Skeletal muscle tissue (tissue), 3 donors: ENCODE measurements at regions not wholly inside any gene's neighbourhood (a gene's known extent, or its start where the extent isn't known, plus 50 kb on each side); places are given as distances from the start of the nearest gene placed in this dataset.

Source experiments
- H3K27ac ChIP-seq: one replicate; pipeline ENCODE4 v1.7.0; 2013; ENCODE audit warnings: mild to moderate bottlenecking, low read depth, low read length, inconsistent platforms
- H3K27me3 ChIP-seq, 3 donors: one replicate each; pipeline ENCODE4 v1.7.0; 2013; ENCODE audit warnings: low read length in 3 of 3; ENCODE audit not compliant: control insufficient read depth in 3 of 3, insufficient read depth in 3 of 3
- H3K36me3 ChIP-seq, 3 donors: one replicate each; pipeline ENCODE4 v1.7.0; 2013; ENCODE audit warnings: low read length in 3 of 3; ENCODE audit not compliant: control insufficient read depth in 3 of 3, insufficient read depth in 3 of 3
- H3K4me1 ChIP-seq, 3 donors: one replicate each; pipeline ENCODE4 v1.7.0; 2013; ENCODE audit warnings: low read length in 3 of 3, mild to moderate bottlenecking in 3 of 3; ENCODE audit not compliant: control insufficient read depth in 3 of 3, insufficient read depth in 3 of 3
- H3K4me3 ChIP-seq, 3 donors: one replicate each; pipeline ENCODE4 v1.7.0; 2013; ENCODE audit warnings: low read length in 3 of 3
- H3K9ac ChIP-seq, 3 donors: one replicate each; pipeline ENCODE4 v1.7.0; 2013; ENCODE audit warnings: low read length in 3 of 3, mild to moderate bottlenecking in 3 of 3, moderate library complexity in 2 of 3, low read depth in 1 of 3
- H3K9me3 ChIP-seq, 3 donors: one replicate each; pipeline ENCODE4 v1.7.0; 2013; ENCODE audit warnings: low read length in 3 of 3; ENCODE audit not compliant: control insufficient read depth in 3 of 3
- donor health status: Osteomylitis.

DNA sequence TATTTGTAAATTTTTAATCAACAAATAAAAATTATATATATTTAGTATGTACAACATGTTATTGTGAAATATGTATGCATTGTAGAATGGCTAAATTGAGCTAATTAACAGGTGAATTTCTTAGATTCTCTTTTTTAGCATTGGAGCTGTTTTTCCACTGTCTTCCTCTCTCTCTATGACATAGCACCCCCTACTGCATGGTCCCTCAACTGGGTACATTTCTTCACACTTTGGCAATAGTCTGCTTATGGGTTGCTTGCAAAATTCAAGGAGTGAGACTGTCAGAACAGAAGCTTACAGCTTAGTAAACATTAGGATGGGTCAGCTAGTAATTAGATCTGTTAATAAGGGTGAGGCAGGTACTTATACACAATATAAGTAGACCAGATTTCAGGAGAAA is 658.5 kb upstream of the MGAT4C start:
- no peaks in the 10 kb centered on the region for H3K36me3 ChIP-seq
- H3K4me1 ChIP-seq: no peaks in the 10 kb centered on the region
- H3K9ac ChIP-seq: no peak overlapping the region
- H3K27ac ChIP-seq: no peak overlapping the region
- H3K27me3 ChIP-seq: no peaks in the 10 kb centered on the region
- H3K4me3 ChIP-seq: no peak overlapping the region
- H3K9me3 ChIP-seq: no peaks in the 10 kb centered on the region

DNA sequence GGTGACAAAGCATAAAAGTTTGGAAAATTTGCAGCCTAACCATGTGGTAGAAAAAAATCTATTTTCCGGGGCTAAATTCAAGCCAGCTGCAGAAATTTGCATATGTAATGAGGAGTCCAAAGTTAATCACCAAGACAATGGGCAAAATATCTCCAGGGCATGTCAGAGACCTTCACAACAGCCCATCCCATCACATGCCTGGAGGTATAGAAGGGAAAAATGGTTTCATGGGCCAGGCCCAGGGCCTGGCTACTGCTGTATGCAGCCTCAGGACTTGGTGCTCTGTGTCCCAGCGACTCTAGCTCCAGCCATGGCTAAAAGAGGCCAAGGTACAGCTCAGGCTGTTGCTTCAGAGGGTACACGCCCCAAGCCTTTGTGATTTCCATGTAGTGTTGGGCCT is 655.8 kb upstream of the MGAT4C start:
- Histone ChIP-seq H3K27me3 (no peaks in the 10 kb centered on the region), H3K36me3 (no peaks in the 10 kb centered on the region), H3K4me1 (no peaks in the 10 kb centered on the region), H3K9ac (no peak overlapping the region), H3K4me3 (no peak overlapping the region), H3K27ac (no peak overlapping the region), H3K9me3 (no peaks in the 10 kb centered on the region)

DNA sequence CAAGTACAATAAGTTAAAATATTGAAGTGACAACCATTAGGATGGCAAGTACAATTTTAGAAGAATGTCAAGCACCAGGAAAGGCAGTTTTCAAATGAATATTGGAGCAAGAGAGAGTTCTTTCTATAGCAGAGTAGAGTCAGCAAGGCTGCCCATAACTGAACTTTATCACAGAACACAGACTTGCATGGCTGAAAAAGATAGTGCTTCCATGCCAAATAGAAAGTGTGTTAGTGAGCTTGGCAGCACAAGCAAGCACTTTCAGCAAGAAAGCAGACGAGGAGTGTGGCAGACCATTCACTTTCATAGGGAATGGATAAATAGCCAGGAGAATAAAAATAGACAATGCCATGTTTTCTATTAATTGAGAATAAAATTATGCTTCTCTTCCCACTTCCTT is 647.0 kb upstream of the MGAT4C start:
- Histone ChIP-seq H3K9ac (no peak overlapping the region), H3K9me3 (no peaks in the 10 kb centered on the region), H3K27ac (no peak overlapping the region), H3K36me3 (no peaks in the 10 kb centered on the region), H3K4me3 (no peak overlapping the region), H3K4me1 (no peaks in the 10 kb centered on the region), H3K27me3 (no peaks in the 10 kb centered on the region)

DNA sequence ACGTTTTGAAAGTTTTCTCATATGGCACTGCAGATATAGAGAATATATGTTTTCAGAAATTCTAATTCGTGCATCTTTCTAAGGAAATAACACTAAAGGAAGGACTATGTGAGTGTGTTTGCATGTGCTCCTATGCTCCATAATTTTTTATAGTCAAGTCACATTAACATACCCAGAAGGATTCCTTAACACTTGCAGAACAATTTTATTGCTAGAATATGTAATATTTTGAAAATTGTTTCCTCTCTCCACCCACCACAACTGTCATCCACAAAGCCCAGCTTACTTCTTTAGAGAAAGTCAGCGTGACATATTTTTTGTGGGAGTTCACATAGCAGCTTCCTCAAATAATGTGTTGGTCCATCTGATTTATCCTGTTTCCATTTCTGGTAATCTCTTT is 604.6 kb upstream of the MGAT4C start:
- H3K36me3 ChIP-seq: no peaks in the 10 kb centered on the region
- no peak overlapping the region for H3K27ac ChIP-seq
- H3K9me3 ChIP-seq: no peaks in the 10 kb centered on the region
- H3K4me3 ChIP-seq: no peak overlapping the region
- no peaks in the 10 kb centered on the region for H3K27me3 ChIP-seq
- H3K9ac ChIP-seq: no peak overlapping the region
- no peaks in the 10 kb centered on the region for H3K4me1 ChIP-seq

DNA sequence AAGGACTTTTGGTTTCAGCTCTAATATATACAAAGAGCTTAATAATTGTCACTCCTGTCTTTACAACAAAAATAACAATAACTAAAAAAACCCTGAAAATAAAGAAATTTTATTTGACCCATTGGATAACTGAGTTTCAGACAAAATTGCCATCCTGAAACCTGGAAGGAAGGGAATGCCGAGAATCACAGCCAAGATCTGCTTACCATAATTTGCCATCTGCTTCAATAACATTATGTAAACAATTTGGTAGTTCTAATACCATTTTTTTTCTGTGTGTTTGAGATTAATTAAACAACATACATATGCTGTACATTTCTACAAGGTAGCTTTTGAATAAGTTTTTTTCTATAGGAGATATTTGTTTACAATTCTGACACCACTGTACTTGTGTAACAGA is 596.3 kb upstream of the MGAT4C start:
- Histone ChIP-seq H3K36me3 (no peaks in the 10 kb centered on the region), H3K9ac (no peak overlapping the region), H3K9me3 (no peaks in the 10 kb centered on the region)

DNA sequence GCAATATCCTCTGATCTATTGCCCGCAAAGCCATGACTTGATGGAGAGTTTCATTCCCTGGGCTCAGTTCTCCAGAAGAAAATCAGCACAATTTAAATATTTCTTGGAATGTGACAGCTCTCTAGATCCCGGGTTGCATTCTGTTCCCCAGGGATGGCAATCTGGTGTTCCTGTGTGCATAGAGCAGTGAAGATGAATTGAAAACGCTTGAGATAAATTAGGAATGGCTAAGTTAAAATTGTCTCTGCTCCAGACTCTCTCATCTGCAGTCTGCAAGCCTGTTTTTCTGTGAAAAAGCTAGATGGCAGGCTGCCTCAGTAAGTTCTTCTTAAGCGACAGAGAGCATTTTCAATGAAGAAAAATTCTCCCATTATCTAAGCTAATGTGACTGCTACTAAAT is 582.5 kb upstream of the MGAT4C start:
- H3K27ac ChIP-seq: no peak overlapping the region
- no peak overlapping the region for H3K4me3 ChIP-seq
- H3K9me3 ChIP-seq: no peaks in the 10 kb centered on the region
- no peaks in the 10 kb centered on the region for H3K27me3 ChIP-seq
- no peaks in the 10 kb centered on the region for H3K4me1 ChIP-seq
- no peak overlapping the region for H3K9ac ChIP-seq
- no peaks in the 10 kb centered on the region for H3K36me3 ChIP-seq

More for the DNA sequence above, 596.3 kb upstream of the MGAT4C start:
- Histone ChIP-seq H3K27me3 (no peaks in the 10 kb centered on the region), H3K27ac (no peak overlapping the region), H3K4me3 (no peak overlapping the region), H3K4me1 (no peaks in the 10 kb centered on the region)

DNA sequence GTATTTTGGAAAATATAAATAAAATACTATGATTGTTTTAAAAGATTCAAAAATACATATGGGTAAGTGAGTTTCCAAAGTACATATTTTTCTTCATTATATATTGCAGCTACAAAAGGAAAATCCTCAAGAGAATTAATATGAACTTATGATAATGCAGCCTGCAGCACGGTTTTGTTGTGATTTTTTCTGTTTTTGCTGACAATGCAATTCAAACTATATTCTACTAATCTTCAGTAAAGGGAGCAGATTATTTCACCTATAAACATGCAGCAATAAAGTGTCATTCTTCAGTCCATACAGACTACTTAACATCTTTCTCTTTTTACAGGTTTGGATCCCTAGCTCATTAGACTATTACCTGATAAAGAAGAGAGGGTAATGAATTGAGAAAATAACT is 582.1 kb upstream of the MGAT4C start:
- H3K27me3 ChIP-seq: no peaks in the 10 kb centered on the region

DNA sequence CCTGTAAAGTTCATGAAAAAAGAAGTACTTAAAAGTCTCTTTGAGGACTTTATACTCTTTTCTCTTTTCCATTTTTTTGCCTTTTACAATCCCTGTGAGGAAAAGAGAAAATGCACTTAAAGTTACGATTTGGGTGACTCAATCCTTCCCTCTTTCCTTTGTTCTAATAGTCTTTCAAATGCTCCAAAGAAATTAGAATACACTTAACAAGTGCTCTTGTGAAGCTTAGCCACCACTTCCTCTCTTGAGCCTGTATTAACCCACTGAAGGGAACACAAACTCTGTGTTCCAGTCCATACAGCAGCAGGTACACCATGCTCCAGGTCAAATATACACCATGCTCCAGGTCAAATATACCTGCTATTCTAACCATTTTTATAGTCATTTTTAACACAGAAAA is 581.1 kb upstream of the MGAT4C start:
- Histone ChIP-seq H3K36me3 (no peaks in the 10 kb centered on the region), H3K27me3 (no peaks in the 10 kb centered on the region)

More for the DNA sequence above, 582.1 kb upstream of the MGAT4C start:
- Histone ChIP-seq H3K9me3 (no peaks in the 10 kb centered on the region), H3K36me3 (no peaks in the 10 kb centered on the region), H3K9ac (no peak overlapping the region), H3K4me3 (no peak overlapping the region), H3K4me1 (no peaks in the 10 kb centered on the region), H3K27ac (no peak overlapping the region)

GRCh38 chr12:86834217-86834616 is 578.0 kb upstream of the MGAT4C start:
- Histone ChIP-seq H3K27ac (no peak overlapping the region), H3K4me1 (no peaks in the 10 kb centered on the region), H3K9ac (no peak overlapping the region), H3K4me3 (no peak overlapping the region), H3K9me3 (no peaks in the 10 kb centered on the region), H3K27me3 (no peaks in the 10 kb centered on the region), H3K36me3 (no peaks in the 10 kb centered on the region)

More for the DNA sequence above, 581.1 kb upstream of the MGAT4C start:
- no peak overlapping the region for H3K27ac ChIP-seq
- H3K9me3 ChIP-seq: no peaks in the 10 kb centered on the region
- no peak overlapping the region for H3K4me3 ChIP-seq
- no peak overlapping the region for H3K9ac ChIP-seq
- no peaks in the 10 kb centered on the region for H3K4me1 ChIP-seq

- Histone ChIP-seq H3K4me3 (no peak overlapping the region), H3K27ac (no peak overlapping the region), H3K4me1 (no peaks in the 10 kb centered on the region), H3K9ac (no peak overlapping the region), H3K9me3 (no peaks in the 10 kb centered on the region), H3K36me3 (no peaks in the 10 kb centered on the region), H3K27me3 (no peaks in the 10 kb centered on the region)
Measured at GRCh38 chr12:86827409-86827808, 571.2 kb upstream of the MGAT4C start.

GRCh38 chr12:86826051-86826450 is 569.9 kb upstream of the MGAT4C start:
- Histone ChIP-seq H3K4me1 (no peaks in the 10 kb centered on the region), H3K9me3 (no peaks in the 10 kb centered on the region), H3K9ac (no peak overlapping the region), H3K27ac (no peak overlapping the region), H3K4me3 (no peak overlapping the region), H3K36me3 (no peaks in the 10 kb centered on the region), H3K27me3 (no peaks in the 10 kb centered on the region)
